ENCODE measurements at regions not wholly inside any gene's neighbourhood (a gene's known extent, or its start where the extent isn't known, plus 50 kb on each side); places are given as distances from the start of the nearest gene placed in this dataset.

- DNase-seq (ENCODE audit: low read depth, low spot score) (no peak), ATAC-seq (no peak)
- H3K79me2 ChIP-seq (ENCODE audit: insufficient read depth, low read length) = no peaks in the 10 kb centered on the region
- H3K4me1 ChIP-seq (ENCODE audit: control insufficient read depth in 1 of 2, insufficient read depth in 2 of 2, low read length in 2 of 2) = no peaks in the 10 kb centered on the region
- TF ChIP-seq EGR1 (IDR thresholded peaks at IDR 0.05; ENCODE audit: low read depth) (no peak), POLR2A (IDR thresholded peaks at IDR 0.05; ENCODE audit: borderline replicate concordance, extremely low read depth, insufficient read depth, insufficient read length) (no peak), EZH2 (IDR thresholded peaks at IDR 0.05) (no peak), JUND (IDR thresholded peaks at IDR 0.05) (no peak), ZNF274 (IDR thresholded peaks at IDR 0.05; ENCODE audit: low read depth, low read length) (no peak), CTCF (IDR thresholded peaks at IDR 0.05 in 2 of 3, conservative IDR thresholded peaks at IDR 0.05 in 1 of 3; ENCODE audit: borderline replicate concordance in 1 of 3, insufficient read depth in 1 of 3, low read depth in 2 of 3, low read length in 2 of 3) (no peak), ELF1 (IDR thresholded peaks at IDR 0.05; ENCODE audit: borderline replicate concordance, low read depth) (no peak), CBX3 (IDR thresholded peaks at IDR 0.05; ENCODE audit: low read depth) (no peak), RAD21 (IDR thresholded peaks at IDR 0.05; ENCODE audit: low read depth) (no peak), POLR2AphosphoS5 (IDR thresholded peaks at IDR 0.05; ENCODE audit: low read depth, low read length) (no peak), MAX (IDR thresholded peaks at IDR 0.05) (no peak), FOSL1 (IDR thresholded peaks at IDR 0.05; ENCODE audit: low read depth) (no peak), ATF3 (IDR thresholded peaks at IDR 0.05) (no peak), YY1 (IDR thresholded peaks at IDR 0.05; ENCODE audit: extremely low read depth, insufficient replicate concordance, low read depth, low read length) (no peak)
- ChIA-PET POLR2A (no interaction called here), CTCF (no interaction called here), RAD21 (ENCODE audit: low non-redundant PET in 1 of 2, low total read pairs in 2 of 2, uncharacterized antibody in 2 of 2, unreplicated experiment in 2 of 2) (no interaction called here)
- no TSS peak for BruUV-seq (replicated peaks)
- peaks cover 17% of the 10 kb centered on the region for H3K27me3 ChIP-seq (ENCODE audit: insufficient read depth, low read length)
- no peak overlapping the region for H3K27ac ChIP-seq (ENCODE audit: low read depth, low read length)
- no peaks in the 10 kb centered on the region for H3K9me3 ChIP-seq (ENCODE audit: control insufficient read depth in 1 of 2, insufficient read depth in 1 of 2, low read depth in 1 of 2, low read length in 2 of 2)
- H2AFZ ChIP-seq (ENCODE audit: low read depth, low read length, poor library complexity, severe bottlenecking) = no peak overlapping the region
- no peaks in the 10 kb centered on the region for H3K36me3 ChIP-seq (ENCODE audit: control insufficient read depth in 1 of 2, insufficient read depth in 2 of 2, low read length in 2 of 2)
- no peak overlapping the region for H3K4me3 ChIP-seq (replicated peaks in 1 of 2; ENCODE audit: low read depth in 1 of 2, low read length in 2 of 2)
- no peaks in the 10 kb centered on the region for H4K20me1 ChIP-seq (ENCODE audit: insufficient read depth)
- no peak overlapping the region for H3K9ac ChIP-seq (ENCODE audit: low read length)
- H3K9me2 ChIP-seq (ENCODE audit: insufficient read depth) = no peaks in the 10 kb centered on the region
- no peak overlapping the region for H3K4me2 ChIP-seq (ENCODE audit: low read length)
- intact Hi-C loops (cut with micrococcal nuclease) = no loop called here
Measured at GRCh38 chr1:90472775-90473174, 244.3 kb downstream of the BARHL2 start.
